AG09309 (cell line): ENCODE measurements at regions not wholly inside any gene's neighbourhood (a gene's known extent, or its start where the extent isn't known, plus 50 kb on each side); places are given as distances from the start of the nearest gene placed in this dataset.

Experiments
- DNase-seq: peaks from one replicate; pipeline ENCODE4 v3.0.0-alpha.2; 2010; ENCODE audit warnings: low read depth
- H3K4me3 ChIP-seq: 2 replicates; pipeline ENCODE4 v1.5.1; 2011; ENCODE audit warnings: mild to moderate bottlenecking, low read depth, low read length, moderate library complexity; ENCODE audit not compliant: control insufficient read depth
- TF ChIP-seq, protein P1 (sequence below): IDR thresholded peaks from 2 replicates; pipeline ENCODE4 v1.5.1; 2011; ENCODE audit warnings: mild to moderate bottlenecking, low read depth, low read length, inconsistent platforms; ENCODE audit not compliant: insufficient read depth, control insufficient read depth; ENCODE audit errors: missing control alignments

DNA sequence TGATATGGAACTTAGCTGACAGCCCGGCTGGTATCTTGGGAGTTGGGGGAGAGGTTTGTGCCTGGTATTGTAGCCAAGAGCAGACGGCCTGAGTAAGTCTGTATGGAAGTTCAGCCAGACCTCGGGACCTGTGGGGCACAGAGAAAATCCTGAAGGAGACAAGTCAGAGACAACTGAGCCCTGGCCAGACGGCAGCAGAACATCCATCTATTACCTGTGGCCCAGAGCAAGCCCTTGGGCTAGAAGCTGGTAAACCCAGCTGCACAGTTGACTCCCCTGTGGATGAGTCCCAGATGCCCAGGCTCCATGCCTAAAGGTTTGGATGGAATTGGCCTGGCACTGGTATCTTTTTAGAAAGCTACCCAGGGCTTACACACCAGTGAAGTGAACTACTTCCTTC lies 70.4 kb upstream of the DLG1 start:
- DNase-seq, result no peak
- no peak overlapping the region for H3K4me3 ChIP-seq
- TF ChIP-seq, protein P1, sequence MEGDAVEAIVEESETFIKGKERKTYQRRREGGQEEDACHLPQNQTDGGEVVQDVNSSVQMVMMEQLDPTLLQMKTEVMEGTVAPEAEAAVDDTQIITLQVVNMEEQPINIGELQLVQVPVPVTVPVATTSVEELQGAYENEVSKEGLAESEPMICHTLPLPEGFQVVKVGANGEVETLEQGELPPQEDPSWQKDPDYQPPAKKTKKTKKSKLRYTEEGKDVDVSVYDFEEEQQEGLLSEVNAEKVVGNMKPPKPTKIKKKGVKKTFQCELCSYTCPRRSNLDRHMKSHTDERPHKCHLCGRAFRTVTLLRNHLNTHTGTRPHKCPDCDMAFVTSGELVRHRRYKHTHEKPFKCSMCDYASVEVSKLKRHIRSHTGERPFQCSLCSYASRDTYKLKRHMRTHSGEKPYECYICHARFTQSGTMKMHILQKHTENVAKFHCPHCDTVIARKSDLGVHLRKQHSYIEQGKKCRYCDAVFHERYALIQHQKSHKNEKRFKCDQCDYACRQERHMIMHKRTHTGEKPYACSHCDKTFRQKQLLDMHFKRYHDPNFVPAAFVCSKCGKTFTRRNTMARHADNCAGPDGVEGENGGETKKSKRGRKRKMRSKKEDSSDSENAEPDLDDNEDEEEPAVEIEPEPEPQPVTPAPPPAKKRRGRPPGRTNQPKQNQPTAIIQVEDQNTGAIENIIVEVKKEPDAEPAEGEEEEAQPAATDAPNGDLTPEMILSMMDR, result no peak

DNA sequence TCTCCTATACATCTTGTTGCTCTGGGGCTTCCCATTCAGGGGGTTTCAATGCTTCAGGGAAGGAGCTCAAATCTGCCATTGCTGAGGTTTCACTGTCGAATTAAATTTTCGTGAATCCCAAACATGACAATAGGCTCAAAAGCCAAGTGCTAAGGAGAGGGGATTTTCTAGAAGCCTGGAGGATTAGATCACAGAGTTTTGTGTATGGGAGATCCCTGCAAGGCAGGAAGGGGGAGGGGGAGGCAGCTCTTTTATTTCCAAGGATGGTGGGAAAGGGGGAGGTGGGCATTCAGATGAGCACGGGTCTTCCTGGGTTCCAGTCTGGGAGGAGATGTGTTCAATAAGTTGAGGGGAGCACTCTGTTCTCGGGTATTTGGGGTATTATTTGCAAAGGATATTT lies 69.9 kb upstream of the DLG1 start:
- TF ChIP-seq, protein P1, result no peak
- no peak for DNase-seq
- no peak overlapping the region for H3K4me3 ChIP-seq

DNA sequence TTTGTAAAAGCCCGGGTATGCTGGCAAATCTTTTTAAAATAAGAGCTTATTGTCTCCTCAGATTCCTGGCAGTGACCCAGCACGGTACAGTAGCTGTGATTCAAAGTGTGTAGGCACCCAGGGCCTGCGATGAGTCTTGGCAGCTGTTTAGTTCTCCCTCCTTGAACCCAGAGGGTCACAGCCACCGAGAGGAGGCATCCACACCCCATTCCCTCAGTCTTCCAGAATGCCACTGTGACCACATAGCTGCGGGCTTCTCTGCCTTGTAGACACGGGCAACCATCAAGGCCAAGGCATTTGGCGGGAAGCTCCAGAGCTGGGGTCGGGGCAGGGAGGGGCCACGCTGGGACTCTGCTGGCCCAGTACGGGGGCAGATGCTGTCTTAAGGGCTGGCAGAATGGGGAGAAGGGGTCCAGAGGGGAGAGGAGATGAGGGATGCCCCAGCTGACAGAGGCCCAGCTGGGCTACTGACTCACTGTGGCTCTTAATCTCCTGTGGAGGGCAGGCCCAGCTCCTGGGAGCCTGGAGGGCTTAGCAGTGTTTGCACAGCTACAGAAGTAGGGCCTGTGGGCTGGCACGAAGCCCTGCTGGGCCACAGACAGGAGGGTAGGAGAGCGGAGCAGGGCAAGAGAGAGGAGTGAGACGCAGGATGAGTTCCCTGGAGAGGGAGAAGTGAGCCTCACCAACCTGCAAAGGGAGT lies 68.8 kb upstream of the DLG1 start:
- TF ChIP-seq, protein P1, result no peak

DNA sequence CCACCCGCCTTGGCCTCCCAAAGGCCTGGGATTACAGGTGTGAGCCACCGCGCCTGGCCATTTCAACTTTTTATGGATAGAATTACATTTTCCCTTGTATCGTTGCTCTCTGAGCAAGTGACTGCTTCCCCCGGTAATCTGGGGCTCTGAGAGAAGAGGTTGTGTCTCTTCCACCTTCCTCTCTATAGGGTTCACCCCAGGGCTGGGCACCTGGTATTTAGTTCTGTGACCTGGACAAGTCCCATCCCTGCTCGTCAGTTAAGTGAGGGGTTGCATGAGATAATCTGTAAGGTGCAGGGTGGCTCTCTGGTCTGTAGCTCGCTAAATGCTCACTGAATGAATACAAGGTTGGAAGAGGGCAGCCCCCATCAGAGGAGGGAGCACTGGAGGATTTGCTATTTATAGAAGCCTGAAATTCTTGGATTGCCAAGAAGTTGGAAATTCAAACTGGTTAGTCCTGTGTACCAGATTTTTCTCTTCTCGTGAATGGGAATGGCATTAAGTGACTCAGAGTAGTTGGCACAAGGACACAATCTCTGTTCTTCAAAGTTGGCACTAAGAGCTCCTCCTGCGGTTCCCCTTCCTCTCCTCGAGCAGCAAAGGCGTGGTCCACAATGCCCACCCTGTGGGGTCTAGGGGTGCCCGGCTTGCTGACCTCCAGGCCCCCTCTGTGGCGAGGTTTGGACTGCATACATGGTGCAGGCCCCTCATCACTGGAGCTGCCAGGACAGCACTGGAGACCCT lies 68.1 kb upstream of the DLG1 start:
- TF ChIP-seq, protein P1, result no peak
- H3K4me3 ChIP-seq, result no peak overlapping the region
- no peak for DNase-seq

More for the DNA sequence above, 68.8 kb upstream of the DLG1 start:
- H3K4me3 ChIP-seq, result no peak overlapping the region
- DNase-seq, result no peak

DNA sequence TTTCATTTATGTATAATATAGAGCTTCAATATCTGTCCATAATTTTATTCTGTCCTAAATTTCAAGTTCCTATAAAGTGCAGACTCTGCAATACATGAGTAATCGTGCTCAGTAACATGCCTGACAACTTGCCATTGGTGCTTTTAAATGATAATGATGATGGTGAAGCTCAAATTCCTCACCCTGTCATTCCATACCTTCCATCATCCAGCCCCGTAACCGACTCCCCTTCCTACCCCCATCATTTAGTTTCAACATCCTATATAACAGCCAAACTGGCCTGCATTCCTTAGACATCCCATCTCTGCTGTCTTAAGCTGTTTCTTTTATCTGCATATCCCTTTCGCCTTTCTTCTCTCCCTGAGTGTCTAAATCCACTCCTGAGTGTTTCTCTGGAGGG lies 67.2 kb upstream of the DLG1 start:
- no peak overlapping the region for H3K4me3 ChIP-seq
- TF ChIP-seq, protein P1, result no peak
- DNase-seq, result no peak

DNA sequence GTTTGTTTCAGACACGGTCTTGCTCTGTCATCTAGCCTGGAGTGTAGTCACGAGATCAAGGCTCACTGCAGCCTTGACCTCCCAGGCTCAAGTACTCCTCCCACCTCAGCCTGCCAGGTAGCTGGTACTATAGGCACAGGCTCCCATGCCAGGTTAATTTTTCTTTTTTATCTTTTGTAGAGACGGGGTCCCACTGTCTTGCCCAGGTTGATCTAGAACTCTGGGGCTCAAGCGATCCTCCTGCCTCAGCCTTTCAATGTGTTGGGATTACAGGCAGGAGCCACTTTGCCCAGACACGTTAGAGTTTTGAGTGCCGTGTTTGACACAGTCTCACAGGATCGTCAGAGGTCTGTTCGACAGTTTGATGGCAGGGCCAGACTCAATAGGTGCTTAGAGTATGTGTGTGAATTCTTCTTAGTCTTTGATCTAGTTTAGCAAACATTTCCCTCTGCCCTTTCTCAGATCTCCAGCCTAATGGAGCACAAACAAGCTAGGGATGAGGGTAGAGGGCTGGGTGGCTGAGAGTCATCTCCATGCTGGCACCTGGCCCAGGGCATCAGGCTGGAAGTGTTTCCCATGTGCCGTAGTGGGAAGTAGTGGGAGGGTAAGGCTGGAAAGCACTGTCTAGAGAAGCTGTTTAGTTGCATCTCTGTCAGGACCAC lies 66.1 kb upstream of the DLG1 start:
- no peak overlapping the region for H3K4me3 ChIP-seq
- no peak for DNase-seq
- TF ChIP-seq, protein P1, result no peak
